HG02973 (cell line): ENCODE measurements at regions not wholly inside any gene's neighbourhood (a gene's known extent, or its start where the extent isn't known, plus 50 kb on each side); places are given as distances from the start of the nearest gene placed in this dataset.

Experiments
- ATAC-seq: cut with Tn5 transposase; IDR thresholded peaks from one replicate; pipeline ENCODE4 v1.9.1; 2021; ENCODE audit warnings: moderate library complexity; ENCODE audit not compliant: unreplicated experiment

DNA sequence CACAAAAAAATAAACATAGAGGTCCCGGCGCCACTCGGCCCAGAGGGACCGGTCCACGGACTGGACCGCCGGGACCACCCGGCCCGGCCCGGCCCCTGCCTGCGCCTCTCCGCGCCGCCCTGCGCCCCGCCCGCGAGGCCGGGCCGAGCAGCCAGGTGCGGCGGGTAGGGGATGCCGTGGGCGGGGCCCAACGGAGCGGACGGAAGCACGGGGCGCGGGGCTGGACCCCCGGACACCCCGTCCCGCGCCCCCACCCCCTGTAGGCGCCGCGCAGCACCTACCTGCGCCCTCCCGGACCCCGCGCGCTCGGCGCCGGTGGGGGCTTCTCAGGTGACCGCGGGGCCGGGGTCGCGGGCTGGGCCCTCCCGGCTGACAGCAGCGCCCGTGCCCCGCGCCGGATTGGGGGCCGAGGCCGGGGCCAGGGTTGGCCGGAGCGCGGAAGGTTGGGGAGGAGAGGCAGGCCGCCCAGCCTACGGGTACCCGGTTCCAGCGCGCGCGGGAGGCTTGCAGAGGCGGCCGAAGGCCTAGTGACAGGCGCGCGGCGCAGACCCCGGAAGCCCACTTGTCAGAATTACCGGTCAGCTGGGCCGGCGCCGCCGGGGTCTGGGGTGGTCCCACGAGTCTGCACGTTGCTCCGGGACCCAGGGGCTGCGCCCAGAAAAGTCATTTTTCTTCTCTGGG, 351.9 kb upstream of the CAMK1G start:
- ATAC-seq = no peak

DNA sequence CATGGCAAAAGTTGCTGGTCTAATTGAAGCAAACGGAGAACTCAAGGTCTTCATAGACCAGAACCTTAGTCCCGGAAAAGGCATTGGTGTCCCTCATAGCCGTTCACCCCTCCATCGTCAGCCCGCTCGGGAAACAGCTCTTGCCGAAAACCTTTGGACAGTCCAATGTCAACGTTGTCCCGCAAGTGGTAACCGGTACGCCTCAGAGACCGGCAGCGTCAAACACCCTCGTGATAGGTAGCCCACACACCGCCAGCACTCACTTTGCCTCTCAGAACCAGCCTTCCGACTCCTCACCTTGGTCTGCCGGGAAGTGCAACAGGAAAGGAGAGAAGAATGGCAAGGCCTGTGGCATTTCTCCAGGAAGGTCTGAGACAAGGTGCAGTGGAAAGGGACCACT, 351.3 kb upstream of the CAMK1G start:
- ATAC-seq = no peak

DNA sequence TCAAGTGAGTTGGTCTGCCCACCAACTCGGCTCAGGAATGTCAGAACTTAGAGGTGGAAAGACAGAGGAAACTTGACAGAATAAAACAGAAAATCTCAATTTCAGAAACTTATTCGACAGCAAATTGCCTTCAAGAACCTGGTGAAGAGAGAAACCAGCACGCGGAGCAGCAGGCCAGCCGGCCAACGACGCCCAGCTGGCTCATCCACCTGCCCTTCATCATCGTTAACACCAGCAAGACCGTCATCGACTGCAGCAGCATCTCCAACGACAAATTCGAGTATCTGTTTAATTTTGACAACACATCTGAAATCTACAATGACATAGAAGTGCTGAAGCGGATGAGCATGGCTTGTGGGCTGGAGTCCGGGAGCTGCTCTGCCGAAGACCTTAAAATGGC, 350.8 kb upstream of the CAMK1G start:
- no peak for ATAC-seq

DNA sequence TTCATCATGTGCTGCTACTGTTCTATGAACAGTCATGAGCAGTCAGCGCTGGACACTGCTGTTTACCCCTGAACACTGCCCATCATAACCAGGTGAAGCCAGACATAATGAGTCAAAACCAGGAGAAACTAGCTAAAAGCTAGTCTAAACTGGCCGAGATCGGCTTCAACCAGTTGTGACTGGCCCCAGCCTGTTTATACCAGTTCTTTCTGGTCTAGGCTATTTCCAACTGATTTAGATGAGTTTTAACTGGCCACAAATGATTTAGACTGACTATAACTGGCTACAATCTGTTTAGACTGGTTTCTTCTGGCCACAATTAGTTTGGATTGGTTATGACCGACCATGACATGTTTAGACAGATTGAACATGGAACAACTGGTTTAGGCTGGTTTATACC, 348.3 kb upstream of the CAMK1G start:
- ATAC-seq = no peak

DNA sequence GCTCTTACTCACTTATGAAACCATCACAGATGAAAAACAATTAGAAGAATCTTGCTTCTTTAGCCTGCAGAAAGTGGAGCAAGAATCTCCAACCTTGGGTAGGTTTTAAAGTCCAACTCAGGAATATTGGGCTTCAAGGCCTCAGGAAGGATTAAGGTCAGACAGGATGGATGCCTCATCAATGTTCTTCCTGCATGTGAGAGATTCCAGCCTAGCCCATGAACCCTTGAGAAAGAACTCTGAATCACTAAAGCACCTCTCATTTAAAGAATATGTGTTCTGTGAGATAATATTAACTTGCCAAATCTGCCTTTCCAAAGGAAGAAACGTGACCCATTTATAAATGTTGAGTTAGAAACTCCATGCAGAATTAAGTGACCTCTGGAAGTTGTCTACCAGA, 345.2 kb upstream of the CAMK1G start:
- ATAC-seq = no peak

DNA sequence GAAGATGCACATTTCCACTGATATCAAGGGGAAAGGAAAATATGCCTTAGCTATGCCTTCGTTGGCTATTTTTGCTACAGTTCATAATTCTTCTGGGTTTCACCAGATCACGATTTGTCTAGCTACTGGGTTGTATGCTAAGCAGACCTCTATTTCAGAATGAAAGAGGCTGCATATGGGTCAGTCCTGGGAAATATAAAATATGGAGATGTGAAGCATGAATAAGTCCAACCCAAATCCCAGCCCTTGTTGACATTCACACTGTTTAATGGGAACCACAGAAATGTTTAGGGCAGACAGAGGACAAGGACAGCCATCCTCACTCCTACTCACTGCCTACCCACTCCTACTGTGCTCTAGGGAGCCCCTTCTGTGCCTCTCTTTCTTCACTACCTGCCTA, 343.2 kb upstream of the CAMK1G start:
- no peak for ATAC-seq

DNA sequence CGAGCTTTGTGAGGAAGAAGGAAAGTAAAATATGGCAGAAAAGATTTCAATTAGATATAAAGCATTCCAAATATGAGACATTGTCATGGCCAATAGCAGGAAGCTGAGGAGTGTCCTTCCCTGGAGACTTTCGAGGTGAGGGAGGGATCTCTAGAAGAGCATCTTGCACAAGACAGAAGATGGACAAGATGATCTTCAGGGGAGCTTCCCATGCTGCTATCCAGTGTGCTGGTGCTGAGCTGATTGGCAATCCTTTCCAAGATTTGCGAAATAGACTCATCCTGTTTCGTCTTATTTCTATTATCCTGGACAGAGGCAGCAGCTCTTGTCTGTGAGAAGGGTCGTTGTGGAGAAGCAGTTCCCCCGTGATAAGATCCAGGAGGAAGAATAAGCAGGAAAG, 342.0 kb upstream of the CAMK1G start:
- ATAC-seq = no peak

DNA sequence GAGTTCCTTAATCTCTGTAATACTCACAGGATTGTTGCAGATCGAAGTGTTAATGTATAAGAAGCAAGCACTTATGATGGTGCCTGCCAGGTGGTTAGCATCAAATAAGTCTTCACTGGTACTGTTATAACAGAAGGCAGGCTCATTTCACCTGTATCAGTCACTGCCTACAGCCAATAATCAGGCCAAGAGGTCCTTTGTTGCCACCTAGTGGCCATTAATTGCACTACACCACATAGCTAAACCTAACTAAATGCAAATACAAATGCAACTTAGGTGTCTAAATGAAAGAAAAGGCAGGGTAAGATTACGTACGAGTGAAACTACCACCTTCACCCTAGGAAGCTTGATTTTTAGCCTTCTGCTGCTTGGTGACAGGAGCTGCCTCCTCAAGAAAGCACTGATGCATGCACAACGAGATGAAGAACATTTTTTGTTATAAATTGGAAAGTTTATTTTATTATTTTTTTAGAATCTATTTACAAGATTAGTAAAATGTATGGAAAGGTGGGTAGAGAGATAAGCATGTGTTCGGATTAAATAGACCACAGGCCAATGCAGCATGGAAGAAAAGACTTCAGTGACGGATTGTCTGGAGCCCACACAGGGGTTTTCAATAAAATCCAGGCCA, 334.8 kb upstream of the CAMK1G start:
- ATAC-seq = peak; percentile 79

DNA sequence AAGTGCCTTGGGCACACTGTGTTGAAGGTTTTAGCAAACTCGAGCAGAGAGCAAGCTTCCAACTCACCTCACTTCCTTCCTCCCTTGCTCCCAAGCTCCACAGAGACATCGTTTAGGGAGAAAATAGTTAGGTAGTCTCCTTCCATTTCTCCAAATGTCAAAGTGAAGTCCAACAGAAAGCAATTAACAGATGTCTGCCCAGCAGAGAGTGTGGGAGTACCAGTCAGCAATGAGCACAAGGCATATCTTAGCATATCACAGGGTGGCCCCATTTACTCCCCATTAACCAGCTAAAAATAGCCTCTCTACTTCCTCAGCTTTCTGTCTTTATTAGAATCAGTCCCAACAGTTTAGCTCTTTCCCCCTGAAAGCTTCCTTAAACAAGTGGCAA, 334.2 kb upstream of the CAMK1G start:
- ATAC-seq = no peak

DNA sequence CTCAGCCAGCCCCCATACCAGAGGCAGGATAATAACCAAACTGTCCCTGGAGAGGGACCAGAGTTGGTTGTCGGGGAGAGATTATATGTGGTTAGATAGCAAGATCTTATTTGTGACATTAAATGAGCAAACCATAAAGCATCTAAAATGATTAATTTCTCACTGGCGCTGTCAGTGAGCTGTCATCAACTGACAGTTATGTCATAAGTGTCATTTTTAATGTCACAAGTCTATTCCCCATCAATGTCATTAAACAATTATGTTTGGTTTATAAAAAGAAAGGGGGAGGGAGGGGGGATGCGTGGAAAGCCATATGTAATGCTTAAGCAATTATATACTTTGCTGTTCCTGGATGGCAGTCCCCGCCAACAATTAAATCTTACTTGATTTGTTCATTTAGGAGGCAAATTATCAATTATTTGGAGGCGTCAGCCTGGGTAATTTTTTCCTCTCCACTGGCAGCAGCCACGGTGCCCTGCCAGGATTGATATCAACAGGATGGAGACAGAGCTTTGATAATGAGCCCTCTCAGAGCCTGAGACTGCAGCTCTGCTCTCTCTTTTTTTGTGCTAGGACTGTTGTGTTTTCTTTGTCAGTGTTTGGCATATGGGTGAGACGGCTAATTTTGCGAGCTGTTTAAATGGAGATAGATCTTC, 333.6 kb upstream of the CAMK1G start:
- no peak for ATAC-seq

DNA sequence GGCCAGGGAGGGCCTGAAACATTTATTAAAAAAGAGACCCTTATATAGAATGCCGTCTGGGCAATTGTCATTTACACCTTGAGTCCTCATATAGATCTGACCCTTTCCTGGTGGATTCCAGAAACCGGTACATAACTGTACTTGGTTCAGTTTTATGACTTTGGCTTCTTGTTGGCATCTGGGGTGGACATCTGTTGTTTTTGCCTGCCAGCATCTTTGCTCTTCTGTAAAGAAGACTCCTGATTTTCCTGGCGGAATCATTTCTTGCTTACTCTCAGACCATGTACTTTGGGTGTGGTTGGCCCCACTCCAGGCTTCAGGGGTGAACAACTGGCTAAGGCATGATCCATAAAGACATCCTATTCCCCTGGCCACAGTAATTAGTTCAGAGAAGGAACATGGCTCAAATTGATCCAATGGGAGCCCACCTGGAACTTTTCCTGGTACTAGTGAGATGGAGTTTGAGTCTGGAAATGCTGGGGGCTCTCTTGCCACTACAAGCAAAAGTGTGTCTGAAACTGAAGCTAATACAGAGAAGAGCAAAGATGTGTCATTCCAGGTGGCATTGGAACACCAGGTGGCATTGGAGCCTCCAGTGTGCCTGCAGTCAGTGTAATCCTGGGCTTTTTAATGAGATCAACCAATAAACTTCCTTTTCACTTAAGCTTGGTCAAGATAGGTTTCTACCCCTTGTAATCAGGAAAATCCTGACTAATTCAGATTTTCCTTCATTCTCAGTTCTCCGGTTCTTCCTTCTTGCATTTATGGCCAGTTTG, 332.5 kb upstream of the CAMK1G start:
- no peak for ATAC-seq

DNA sequence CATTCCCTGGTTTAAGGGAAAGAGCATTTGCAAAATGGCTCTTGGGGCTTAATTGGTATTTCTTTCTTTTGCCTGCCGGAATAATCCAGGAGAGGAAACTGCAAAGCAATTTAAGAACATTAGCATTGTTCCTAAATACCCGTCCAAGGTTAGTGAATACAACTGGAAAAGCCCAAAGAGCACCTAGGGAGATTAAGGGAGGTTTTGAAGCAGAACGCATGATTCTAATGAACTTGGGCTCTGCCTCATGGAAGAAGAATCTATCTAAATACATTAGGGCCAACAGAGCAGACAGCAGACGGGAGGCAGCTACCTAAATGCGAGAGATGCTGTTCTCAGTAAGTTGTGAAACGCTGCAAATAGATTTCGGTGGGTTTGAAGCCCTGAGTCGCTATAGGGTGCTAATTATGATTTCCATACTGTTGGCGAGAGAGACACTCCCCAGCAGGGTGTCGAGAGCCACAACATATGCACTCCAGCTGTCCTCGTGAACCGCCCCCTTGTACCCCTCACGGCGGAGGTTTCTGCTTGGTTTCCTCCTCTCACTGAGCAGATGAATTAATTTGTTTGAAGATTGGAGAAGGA, 326.7 kb upstream of the CAMK1G start:
- no peak for ATAC-seq

DNA sequence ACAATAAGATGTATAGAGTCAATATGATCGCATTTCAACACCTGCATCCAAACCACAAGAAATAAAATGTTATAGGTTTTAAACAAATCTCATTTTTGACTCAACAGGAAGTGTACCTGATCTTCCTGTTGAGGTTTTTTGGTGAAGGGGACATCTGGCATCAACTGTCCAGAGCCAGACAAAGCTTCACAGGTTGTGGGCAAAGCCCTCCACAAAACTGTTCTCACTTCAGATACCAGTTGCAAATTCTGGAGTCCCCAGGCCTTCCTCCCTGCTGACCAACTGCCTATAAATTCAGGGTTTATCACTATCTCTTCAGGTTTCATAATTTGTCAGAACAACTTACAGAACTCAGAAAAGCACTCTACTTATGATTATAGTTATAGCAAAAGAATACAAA, 326.1 kb upstream of the CAMK1G start:
- ATAC-seq = no peak

DNA sequence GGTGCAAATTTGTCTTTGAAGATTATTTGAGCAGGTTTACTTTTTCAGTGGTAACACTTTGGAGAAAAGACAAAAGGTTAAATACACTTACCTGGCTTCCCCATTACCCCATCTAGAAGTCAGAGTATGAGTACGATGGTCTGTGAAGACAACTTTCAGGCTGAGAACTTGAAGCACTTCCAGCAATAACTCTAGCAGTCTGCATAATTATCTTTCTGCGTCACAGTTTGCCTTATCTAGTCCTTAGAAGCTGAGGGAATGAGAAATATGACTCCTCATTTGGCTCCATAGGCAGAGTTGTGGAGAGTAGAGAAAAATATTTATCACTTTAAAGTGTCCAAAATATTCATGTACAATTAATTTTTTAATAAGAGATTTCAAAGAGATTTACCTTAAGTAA, 323.4 kb upstream of the CAMK1G start:
- ATAC-seq = no peak

DNA sequence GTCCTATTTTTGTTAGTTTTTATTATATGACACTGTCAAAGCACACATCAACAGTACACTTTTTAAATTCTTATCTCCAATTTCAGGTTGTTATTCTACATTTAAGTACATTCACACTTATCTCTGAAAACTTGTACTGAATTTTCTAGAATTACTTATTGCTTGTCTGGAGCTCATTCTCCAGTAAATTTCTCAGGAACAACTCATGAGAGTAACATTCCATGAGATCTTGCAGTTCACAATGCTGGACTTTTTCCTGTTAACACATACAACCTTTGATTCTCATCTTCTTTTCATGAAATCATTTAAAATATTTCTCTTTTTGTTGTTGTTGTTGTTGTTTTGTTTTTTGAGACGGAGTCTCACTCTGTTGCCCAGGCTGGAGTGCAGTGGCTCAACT, 320.9 kb upstream of the CAMK1G start:
- no peak for ATAC-seq

DNA sequence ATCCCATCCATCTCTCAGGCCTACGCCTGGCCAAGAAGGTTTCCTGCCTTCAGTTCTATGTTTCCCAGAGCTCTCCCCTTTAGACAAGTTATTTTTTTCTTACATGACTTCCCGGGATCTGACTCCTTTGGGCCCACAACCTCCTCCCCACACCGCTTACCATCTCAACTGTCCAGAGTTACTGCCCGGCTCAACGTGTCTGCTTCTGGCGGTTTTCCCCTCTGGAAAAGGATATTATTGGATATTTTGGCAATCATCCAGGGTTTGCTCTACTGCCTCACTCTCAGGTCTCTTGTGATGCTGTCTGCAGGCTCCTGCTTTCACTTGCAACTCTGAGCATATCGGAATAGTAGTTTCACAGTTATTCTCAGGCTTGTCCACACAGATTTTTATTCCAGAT, 318.2 kb upstream of the CAMK1G start:
- ATAC-seq = no peak

DNA sequence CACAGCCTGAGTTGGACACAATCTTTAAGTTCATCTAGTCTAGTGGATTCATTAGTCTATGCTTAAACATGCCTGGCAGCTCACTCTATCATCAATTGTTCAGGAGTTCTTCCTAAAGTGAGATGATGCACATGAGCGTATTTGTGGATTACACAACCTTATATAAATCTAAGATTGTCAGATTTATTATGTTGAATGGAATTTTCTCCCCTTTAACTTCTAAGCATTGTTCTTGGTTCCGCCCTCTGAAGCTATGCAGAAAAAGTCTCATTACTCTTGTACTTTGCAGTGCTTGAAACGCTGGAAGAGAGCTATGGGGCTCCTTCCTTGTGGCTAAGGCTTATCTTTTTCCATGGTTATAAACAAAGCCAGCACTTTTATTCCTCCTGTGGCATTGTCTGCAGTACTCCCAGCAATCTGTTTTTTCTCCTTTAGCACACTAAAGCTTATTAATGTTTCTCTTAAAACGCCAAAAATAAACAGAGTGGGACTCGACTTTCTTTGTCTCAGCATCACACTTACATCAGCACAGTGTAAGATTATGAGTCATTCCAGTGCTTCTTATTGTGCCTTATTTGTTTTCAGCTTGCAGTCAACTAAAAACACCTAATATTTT, 316.8 kb upstream of the CAMK1G start:
- ATAC-seq = no peak

DNA sequence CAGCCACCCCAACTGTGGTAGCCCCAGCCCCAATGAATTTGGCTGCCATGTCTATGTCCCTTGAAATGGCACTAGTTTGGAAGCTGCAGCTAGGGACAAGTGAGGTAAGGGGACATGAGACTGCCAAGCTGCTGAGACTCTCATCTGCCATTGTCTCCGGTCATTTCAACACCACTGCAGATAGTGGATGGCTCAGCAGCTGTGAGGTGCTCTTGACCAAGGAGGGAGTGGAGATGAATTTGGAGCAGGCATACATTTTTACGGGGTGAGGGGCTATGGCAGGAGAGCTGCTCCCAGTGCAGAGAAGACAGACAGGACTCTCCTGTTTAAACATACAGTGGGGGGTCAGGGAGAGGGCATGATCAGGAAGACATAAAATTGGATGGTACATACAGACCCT, 315.5 kb upstream of the CAMK1G start:
- no peak for ATAC-seq

DNA sequence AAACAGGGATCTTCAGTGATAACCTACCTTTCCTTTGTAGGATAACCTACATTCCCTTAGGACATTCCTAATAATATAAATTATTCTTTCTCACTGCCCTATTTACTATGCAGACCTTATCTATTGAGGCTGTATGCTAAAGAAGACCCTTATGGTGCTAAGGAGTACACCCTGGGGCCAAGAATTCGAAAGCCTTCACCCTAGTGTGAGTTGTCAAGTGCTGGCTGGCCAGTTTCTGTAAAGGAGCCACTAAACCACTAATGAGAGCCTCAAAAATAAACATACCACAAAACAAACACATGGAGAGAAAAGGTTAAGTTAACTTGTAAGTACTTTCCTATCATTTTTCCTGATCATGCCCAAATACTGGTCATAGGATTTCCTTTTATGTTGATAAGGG, 315.0 kb upstream of the CAMK1G start:
- ATAC-seq = no peak

DNA sequence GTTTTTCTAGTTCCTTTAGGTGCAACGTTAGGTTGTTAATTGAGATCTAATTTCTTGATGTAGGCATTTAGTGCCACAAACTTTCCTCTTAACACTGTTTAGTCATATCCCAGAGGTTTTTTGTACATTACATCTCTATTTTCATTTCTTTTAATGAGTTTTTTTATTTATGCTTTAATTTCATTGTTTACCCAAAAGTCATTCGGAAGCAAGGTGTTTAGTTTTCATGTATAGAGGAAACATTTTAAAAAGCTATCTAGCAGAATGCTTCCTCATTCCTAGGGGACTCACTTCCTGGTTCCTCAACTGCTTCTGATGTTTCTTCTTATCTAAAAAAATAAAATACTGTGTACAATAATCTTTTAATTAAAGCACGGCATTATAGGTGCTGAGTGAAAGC, 307.2 kb upstream of the CAMK1G start:
- no peak for ATAC-seq

DNA sequence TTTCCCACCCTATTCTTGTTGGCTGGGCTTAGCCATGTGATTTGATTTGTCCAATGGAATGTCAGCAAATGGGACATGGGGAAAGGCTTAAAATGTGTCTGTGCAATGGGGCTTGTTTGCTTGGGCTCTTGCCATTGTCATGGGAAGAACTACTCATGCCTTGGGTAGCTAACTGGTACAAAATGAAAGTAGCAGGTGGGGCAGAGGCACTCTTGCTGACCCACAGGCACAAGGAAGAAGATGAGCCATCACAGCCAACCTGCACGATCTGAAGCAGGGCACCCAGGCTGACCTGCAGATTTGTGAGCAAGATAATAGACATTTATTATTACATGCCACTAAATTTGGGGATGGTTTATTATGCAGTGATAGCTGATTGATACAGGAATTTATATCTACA, 305.9 kb upstream of the CAMK1G start:
- ATAC-seq = no peak
